NCI-H446 treated with DMSO at 0.1 percent for 48 hours (cell line): ENCODE measurements at regions not wholly inside any gene's neighbourhood (a gene's known extent, or its start where the extent isn't known, plus 50 kb on each side); places are given as distances from the start of the nearest gene placed in this dataset.

ENCODE experiments used
- DNase-seq: peaks from one replicate; lab custom pipeline; 2025; lab: John Stamatoyannopoulos, UW

GRCh38 chr2:3099860-3100234 lies 277.8 kb downstream of the EIPR1 start:
- no peak for DNase-seq

- no peak for DNase-seq
Measured at GRCh38 chr2:3099145-3099859, 278.3 kb downstream of the EIPR1 start.

GRCh38 chr2:3098231-3098630 lies 279.4 kb downstream of the EIPR1 start:
- DNase-seq = no peak

GRCh38 chr2:3097804-3098203 lies 279.8 kb downstream of the EIPR1 start:
- no peak for DNase-seq

GRCh38 chr2:3094999-3095958 lies 282.3 kb downstream of the EIPR1 start:
- no peak for DNase-seq

- DNase-seq = no peak
Measured at GRCh38 chr2:3094318-3094717, 283.3 kb downstream of the EIPR1 start.

GRCh38 chr2:3091696-3092095 lies 285.9 kb downstream of the EIPR1 start:
- DNase-seq = no peak

GRCh38 chr2:3082705-3083104 lies 294.9 kb downstream of the EIPR1 start:
- no peak for DNase-seq

GRCh38 chr2:3079959-3080948 lies 297.4 kb downstream of the EIPR1 start:
- DNase-seq = no peak

GRCh38 chr2:3079466-3079865 lies 298.2 kb downstream of the EIPR1 start:
- no peak for DNase-seq

GRCh38 chr2:3078684-3079083 lies 298.9 kb downstream of the EIPR1 start:
- no peak for DNase-seq

- no peak for DNase-seq
Measured at GRCh38 chr2:3076848-3077642, 300.6 kb downstream of the EIPR1 start.

GRCh38 chr2:3075991-3076340 lies 301.7 kb downstream of the EIPR1 start:
- DNase-seq = no peak

- no peak for DNase-seq
Measured at GRCh38 chr2:3075316-3075990, 302.2 kb downstream of the EIPR1 start.

GRCh38 chr2:3073704-3074103 lies 303.9 kb downstream of the EIPR1 start:
- DNase-seq = no peak

- no peak for DNase-seq
Measured at GRCh38 chr2:3073041-3073595, 304.5 kb downstream of the EIPR1 start.

- no peak for DNase-seq
Measured at GRCh38 chr2:3071685-3072263, 305.8 kb downstream of the EIPR1 start.

- no peak for DNase-seq
Measured at GRCh38 chr2:3066831-3067230, 310.8 kb downstream of the EIPR1 start.

- DNase-seq = no peak
Measured at GRCh38 chr2:3065928-3066327, 311.7 kb downstream of the EIPR1 start.
